G401 (cell line): ENCODE measurements at regions not wholly inside any gene's neighbourhood (a gene's known extent, or its start where the extent isn't known, plus 50 kb on each side); places are given as distances from the start of the nearest gene placed in this dataset.
"Not testable (repeated sequence)": the region's sequence is repeated elsewhere in the genome, so short reads cannot be mapped to it uniquely, and the experiment has no call there.

Source experiments
- DNase-seq: peaks from one replicate; pipeline ENCODE4 v3.0.0-alpha.2; 2015; ENCODE audit warnings: low spot score
- in situ Hi-C: cut with HindIII; loops from 2 replicates; pipeline ENCODE4 v1.10.0; 2016; ENCODE audit warnings: low sequenced_read_pairs, mixed read lengths

DNA sequence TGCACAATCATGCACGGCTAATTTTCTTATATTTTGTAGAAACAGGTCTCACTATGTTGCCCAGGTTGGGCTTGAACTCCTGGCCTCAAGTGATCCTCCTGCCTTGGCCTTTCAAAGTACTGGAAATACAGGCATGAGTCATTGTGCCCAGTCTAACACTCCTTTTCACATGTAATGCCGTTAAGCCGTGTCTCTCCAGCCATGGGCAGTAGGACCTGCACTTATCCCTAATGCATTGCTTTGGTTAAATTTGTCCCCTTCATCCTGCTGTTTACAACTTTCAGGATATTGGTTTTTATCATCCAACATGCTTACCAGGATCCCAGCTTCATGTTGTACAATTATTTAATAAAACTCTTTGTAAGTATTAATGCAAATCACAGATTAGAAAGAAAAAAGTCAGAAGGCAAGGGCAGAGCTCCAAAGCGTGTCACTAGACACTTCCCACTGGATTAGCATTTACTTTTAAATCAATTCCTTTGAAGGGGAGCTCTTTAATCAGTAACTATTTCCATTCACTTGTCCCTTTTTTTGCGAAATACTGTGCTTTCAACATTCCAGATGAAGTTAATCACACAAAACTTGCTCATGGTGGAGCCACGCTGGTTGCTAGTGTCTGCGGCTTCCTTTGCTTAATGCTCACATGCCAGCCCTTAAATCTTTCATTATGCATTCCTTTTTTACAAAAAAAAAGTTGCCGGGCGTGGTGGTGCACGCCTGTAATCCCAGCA lies 256.0 kb upstream of the AUTS2 start:
- in situ Hi-C loops, result no loop called here

DNA sequence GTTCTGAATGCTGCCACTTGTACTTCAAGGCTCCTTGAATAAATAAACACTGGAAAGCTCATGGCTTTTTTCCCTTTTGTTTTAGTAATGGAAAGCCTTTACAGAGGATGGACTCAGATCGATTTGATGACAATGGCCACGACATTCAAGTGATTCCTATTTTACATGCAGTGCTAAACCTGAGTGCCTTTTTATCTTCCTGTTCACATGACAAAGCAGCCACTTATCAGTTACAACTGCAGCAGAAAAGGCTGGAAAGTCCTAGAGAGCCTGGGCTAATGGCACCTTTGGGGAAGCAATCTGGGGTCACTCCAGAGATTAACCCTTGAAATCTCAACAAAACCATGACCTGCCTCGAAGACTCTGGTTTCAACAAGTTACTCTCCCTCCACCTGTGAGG lies 249.0 kb upstream of the AUTS2 start:
- in situ Hi-C loops, result no loop called here
- no peak for DNase-seq

More for the DNA sequence above, 256.0 kb upstream of the AUTS2 start:
- DNase-seq, result no peak

DNA sequence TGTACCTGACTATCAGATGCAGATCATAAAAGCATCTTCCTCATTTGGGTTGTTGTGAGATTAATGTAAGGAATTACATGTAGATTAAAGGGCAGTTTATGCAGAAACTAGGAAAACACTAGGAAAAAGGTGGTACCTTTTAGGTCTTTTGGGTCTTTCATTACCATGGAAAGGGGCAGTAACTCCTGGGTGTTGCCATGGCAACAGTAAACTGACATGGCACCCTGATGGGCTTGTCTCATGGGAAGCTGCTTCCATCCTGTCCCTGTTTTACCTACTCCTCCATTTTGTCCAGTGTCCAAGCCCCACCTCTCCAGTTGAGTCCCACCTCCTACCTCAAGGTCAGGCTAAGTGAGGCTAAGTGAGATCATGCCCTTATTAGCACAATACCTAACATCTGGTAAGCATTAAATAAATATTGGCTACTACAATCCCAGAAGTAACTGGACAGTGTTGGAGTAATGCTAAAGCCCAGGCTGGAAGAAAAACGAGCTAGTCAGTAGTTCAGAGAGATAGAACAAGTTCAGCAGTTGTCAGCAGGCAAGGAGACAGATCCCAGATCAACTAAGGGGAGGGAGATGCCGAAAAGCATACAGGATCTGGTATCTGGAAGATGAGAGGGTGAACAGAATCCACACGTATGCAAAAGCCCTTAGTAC lies 240.0 kb upstream of the AUTS2 start:
- in situ Hi-C loops, result no loop called here
- no peak for DNase-seq

DNA sequence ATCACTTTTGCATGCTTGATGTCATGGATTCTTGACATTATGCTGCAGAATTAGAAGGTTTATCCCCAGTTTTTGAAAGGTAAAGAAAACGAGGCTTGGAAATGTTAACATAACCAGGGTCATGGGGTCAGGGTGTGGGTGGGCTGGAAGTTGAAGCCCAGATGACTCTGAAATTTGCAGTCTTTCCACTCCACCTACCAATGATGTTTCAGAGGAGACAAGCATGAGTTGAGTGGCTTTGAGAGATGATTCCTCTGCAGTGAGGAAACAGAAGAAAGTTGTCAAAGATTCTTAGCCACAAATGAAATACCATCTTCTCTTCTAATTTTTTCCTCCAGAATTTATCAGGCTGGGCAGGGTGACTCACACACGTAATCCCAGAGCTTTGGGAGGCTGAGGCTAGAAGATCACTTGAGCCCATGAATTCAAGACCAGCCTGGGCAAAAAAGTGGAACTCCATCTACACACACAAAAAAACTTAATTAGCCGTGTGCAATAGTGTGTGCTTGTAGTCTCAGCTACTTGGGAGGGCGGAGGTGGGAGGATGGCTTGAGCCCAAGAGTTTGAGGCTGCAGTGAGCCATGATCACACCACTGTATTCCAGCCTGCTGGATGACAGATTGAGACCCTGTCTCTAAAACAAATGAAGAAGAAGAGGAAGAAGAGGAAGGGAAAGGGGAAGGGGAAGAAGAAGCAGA lies 239.1 kb upstream of the AUTS2 start:
- in situ Hi-C loops, result no loop called here

DNA sequence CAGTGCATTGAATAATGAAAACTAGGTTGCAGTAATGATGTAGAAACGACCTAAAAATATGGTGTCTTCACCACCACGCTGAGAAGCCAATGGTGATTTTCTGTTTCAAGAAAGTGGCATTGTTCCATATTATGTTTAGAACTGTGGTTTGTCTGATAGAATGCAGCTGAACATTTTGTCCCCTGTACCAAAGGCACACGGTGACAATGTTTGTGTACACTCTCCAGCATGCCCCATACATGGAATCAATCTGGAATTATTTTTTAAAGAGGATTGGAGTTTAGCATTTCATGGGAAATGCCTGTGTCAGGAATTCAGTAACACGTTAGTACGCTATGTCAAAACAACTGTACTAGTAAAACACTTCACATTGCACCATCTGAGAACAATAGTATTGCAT lies 237.4 kb upstream of the AUTS2 start:
- DNase-seq, result no peak
- in situ Hi-C loops, result no loop called here

More for the DNA sequence above, 239.1 kb upstream of the AUTS2 start:
- no peak for DNase-seq

DNA sequence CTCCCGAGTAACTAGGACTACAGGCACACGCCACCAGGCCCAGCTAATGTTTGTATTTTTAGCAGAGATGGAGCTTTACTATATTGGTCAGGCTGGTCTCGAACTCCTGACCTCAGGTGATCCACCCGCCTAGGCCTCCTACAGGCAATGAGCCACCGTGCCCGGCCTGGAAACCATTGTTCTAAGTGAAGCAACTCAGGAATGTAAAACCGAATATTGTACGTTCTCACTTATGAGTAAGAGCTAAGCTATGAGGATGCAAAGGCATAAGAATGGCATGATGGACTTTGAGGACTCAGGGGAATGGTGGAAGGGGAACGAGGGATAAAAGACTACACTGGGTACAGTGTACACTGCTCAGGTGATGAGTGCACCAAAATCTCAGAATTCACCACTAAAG lies 235.1 kb upstream of the AUTS2 start:
- in situ Hi-C loops, result no loop called here

DNA sequence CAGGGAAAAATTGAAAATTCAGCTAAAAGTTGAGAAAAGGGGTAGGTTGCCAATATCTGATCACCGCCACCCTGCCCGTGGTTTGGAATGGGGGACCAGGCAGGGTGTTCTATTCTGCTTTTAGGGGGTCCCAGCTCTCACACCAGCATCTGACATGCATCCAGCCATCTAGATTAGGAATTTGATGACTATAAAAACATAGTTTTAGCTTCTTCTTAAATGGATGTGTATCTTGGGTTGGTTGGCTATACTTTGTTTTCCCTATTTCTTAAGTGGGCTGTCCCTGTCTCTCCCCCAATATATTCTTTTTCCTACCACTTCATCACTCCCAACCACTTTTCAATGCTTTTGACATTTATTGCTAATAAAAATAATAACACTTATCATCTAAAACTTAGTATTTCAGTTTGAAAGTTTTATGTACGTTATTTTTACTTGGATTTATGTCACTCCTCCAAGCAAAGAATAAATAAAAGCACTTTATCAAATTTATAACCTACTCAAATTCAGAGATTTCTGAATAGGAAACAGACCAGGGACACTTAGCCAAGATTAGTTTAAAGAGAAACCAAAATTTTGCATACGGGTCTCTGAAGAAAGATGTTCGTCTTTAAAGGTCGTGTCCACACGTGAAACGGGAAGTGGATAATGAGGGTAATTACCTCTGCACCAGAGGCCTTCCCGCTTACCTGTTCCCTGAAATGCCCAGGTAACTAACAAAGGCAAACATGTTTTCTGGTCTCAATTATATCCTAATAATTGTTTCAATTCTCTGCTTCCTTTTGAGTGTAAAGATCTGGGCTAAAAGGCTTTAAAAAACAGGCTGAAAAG lies 233.2 kb upstream of the AUTS2 start:
- in situ Hi-C loops, result no loop called here
- no peak for DNase-seq

More for the DNA sequence above, 235.1 kb upstream of the AUTS2 start:
- DNase-seq, result no peak

DNA sequence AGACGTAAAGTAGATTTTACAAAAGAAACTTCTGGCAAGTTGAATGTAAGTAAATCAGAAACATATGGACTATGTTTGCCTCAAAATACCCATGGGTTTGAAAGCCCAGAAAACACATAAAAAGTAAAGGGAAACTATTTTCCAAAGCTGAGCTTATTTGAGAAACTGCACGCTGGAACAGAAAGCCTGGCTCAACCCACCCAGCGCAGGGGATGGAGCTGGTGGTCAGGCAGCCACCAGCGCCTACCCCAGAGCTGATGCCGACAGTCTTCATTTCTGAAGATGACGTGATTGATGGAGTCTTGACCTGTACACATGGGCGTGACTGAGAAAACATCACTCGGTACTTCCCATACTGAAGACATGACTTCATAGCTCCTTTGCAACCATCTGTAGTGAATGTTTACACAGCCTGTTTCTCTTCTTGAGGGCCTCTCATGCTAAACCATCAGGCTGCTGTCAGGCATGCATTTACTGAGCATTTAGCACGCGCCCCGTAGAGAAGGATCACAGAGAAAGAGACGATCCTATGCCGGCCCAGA lies 232.6 kb upstream of the AUTS2 start:
- in situ Hi-C loops, result no loop called here
- no peak for DNase-seq

DNA sequence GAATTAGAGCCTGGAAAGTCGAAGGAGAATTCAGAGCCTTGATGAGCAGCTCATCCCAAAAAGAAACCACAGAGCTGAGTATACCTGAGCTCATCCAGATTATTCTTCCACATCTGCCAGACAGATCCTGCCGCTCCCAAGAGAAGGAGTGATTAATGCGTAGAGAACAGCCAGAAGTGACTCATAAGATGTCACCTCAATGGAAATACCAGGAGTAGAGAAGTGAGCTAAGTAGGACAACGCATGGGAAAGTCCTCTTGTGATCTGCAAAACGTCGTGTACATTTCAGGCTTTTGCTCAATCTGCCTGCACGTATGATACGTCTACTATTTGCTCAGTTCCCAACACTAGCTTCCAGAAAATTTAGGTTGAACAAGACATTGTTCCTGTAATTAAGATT lies 230.5 kb upstream of the AUTS2 start:
- DNase-seq, result no peak

DNA sequence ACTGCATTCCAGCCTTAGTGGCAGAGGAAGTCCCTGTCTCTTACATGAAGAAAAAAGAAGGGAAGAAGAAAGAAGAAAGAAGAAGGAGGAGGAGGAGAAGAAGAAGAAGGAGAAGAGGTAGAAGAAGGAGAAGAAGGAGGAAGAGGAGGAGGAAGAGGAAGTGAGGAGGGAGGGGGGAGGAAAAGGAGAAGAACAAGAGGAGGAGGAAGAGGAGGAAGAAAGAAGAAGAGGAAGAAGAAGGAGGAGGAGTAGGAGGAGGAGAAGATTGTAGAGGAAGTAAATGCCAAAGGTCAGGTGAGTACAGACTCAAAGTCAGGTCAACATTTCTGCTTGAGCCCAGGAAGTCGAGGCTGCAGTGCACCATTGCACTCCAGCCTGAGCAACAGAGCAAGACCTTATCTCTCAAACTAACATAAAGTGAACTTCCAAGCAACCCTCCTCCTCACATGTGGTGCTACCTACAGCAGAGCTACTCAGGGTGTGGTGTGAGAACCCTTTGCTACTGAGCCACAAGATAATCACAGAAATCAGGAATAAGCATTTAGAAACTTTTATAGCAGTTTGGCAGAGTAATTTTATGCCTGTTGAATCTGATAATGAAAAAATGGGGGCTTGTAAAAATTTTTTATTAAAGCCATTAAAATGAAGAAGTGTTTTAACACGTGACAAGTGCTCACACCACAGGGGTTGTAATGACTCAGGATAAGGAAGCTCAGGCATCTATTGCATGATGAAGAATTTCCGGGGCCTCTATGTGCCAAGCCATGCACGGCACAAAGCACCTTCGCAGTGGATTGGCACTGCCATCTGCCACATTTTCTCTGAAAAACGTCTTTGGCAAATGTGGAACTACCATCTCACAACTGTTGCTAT lies 224.9 kb upstream of the AUTS2 start:
- in situ Hi-C loops, result no loop called here
- peak; percentile 11 for DNase-seq

More for the DNA sequence above, 230.5 kb upstream of the AUTS2 start:
- in situ Hi-C loops, result no loop called here

DNA sequence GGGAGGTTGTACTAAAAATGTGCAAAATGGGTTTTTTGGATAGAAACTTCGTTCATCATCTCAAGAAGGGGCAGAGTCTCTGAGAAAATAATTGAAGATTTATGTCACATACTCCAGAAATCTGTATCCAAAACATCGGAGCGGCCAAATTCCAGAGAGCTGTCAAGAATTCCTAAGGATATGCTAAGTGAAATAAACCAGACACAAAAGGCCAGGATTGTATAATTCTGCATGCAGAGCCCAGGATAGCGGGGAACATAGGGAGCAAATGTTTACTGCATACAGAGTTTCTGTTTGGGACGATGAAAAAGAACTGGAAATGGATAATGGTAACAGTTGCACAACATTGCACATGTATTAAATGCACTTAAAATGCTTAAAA lies 224.2 kb upstream of the AUTS2 start:
- no peak for DNase-seq
- in situ Hi-C loops, result no loop called here

DNA sequence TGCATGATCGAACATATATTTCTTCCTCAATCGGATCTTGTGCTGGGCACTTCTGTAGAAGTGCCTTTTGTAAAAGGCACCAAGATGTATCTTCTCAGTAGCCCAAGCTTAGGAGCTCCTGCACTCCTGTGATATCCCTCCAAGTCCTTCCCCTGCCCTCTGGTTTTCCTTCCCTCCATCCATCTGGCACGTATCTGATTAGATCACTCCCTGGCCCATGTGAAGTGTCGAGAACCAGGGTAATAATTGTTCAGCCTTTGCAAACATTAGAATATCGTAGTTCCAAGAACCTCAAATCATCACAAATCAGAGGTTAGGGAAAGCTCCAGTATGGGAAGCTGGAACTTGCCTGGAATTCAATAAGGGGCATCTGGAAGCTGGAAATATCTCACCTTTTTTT lies 221.1 kb upstream of the AUTS2 start:
- DNase-seq, result no peak
- in situ Hi-C loops, result no loop called here

DNA sequence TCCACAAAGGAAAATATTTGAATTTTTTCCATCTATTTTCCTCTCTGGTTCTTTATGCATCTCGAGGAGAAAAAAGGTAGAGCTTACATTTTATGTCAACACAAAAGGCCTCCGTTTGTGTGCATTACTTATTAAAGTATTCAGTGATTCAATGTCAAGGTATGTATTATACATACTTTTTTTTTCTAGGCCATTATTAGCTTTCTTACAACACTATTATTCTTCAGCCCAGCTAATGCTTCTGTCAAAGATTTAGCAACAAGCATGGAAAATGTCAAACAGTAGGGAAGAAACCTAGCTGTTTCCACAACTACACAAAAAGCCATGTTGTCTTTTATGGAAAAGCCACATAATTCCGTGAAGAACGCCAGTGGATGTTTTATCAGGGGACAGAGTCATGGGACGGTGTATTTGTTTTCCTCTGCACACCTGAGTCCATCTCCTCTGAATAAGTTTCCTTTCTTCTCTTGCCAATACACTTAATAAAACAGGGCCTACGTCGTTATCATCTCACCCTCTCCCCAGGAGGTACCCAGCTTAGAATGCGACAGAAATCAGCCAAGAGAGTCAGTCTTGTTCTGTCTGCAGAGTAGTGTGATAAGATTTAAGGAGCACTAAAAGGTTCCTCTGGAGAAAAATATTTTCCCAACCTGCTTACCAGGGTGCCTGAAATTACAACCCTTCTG lies 209.7 kb upstream of the AUTS2 start:
- in situ Hi-C loops, result no loop called here

DNA sequence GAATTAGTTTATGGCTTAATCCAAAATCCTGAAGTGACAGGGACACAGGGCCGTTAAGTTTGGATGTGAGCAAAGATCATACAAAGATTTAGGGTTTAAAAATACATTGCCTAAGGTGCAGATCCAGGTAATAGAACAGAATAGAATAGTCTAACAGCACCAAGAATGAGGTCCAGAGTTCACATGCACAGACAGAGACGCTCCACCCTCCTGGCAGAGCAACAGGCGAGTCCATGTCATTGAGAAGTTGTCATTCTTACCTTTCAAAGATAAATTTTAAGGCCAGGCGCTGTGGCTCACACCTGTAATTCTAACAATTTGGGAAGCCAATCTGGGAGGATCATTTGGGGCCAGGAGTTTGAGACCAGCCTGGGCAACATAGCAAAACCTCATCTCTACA lies 209.1 kb upstream of the AUTS2 start:
- no peak for DNase-seq
- in situ Hi-C loops, result no loop called here

More for the DNA sequence above, 209.7 kb upstream of the AUTS2 start:
- DNase-seq, result no peak

DNA sequence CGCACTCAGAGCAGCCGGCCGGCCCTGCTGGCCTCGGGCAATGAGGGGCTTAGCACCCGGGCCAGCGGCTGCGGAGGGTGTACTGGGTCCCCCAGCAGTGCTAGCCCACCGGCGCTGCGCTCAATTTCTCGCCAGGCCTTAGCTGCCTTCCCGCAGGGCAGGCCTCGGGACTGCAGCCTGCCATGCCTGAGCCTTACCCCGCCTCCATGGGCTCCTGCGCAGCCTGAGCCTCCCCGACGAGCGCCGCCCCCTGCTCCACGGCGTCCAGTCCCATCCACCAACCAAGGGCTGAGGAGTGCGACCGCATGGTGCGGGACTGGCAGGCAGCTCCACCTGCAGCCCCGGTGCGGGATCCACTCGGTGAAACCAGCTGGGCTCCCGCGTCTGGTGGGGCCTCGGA lies 204.4 kb upstream of the AUTS2 start:
- in situ Hi-C loops, DNase-seq: not testable (repeated sequence)

DNA sequence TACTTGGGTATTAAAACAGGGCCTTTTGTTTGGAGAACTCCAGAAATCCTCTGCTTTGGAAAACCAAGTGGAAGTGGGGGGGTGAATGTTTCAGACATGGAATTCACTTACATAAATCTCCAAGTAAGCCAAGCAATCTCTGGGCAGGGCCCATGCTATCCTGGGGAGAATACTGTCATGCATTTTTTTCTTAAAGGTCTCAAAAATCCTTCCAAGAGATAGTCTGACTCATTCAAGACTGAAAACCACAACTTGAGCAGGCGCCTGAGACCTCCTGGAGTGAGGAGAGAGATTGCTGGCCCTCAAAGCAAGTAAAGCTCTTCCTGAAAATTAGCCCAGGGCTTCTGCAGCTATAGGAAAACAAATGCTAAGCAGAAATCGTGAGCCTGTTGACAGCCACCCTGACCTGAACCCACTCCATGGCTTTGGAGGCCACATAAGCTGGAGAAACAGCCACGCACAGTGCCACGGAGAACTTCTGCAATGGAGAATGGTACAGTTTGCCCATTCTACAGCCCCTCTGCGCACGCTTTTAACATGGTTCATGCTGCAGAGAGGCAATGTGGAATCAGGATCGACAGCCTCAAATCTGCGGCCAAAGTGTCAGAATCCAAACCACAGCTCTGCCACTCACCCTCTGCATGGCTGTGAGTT lies 203.1 kb upstream of the AUTS2 start:
- DNase-seq, result no peak
- in situ Hi-C loops, result no loop called here

DNA sequence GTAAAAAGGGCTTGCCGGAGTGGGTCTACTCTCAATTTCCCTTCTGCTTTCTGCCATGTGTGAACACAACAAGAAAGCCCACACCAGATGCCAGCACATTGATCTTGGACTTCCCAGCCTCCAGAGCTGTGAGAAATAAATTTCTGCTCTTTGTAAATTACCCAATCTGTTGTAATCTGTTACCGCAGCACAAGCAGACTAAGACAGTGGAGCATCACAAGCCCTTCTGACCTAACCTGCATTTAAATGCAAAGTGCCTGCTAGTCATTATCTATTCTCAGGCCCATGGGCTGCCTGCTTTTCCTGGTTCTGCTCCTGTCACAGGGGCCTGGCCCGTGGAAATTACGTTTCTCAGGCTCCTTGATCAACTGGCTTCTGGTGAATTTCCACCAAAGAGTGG lies 199.3 kb upstream of the AUTS2 start:
- in situ Hi-C loops, result no loop called here
- DNase-seq, result no peak
